CD4-positive, alpha-beta T cell (primary cell): ENCODE measurements at regions not wholly inside any gene's neighbourhood (a gene's known extent, or its start where the extent isn't known, plus 50 kb on each side); places are given as distances from the start of the nearest gene placed in this dataset.

ENCODE experiments used
- ATAC-seq: fragments of 200-7000 bp; cut with Tn5 transposase; one replicate; pipeline ENCODE4 v1.10.0; 2022; ENCODE audit warnings: mild to moderate bottlenecking; ENCODE audit not compliant: poor library complexity
- CTCF ChIA-PET: fragments of 350-600 bp; sonication (Branson Sonifier 250); formaldehyde crosslinking; loops from one replicate; lab custom pipeline; 2021; ENCODE audit warnings: antibody characterized with exemption, inconsistent platforms; lab: Charles Lee
- POLR2A ChIA-PET: fragments of 350-600 bp; sonication (Branson Sonifier 250); formaldehyde crosslinking; loops from one replicate; lab custom pipeline; 2021; ENCODE audit warnings: antibody characterized with exemption, inconsistent platforms; lab: Charles Lee
- DNase-seq, 14 experiments: peaks; one replicate each; pipeline ENCODE4 v3.0.0-alpha.2; 2013 to 2020; ENCODE audit warnings: mixed read lengths in 2 of 14
- H3K27ac ChIP-seq, 2 donors: one replicate each; pipeline versions ENCODE4 v1.5.1 to v1.7.0; 2013; ENCODE audit warnings: low read length in 2 of 2, low read depth in 1 of 2, mild to moderate bottlenecking in 1 of 2
- H3K27me3 ChIP-seq, 2 experiments: 1 replicate in 1 of 2; 2 replicates in 1 of 2; pipeline versions ENCODE4 v1.6.1 to v1.7.0; 2013; ENCODE audit warnings: low read length in 2 of 2, control low read depth in 1 of 2, mild to moderate bottlenecking in 1 of 2, moderate library complexity in 1 of 2; ENCODE audit not compliant: insufficient read depth in 2 of 2, control insufficient read depth in 1 of 2
- H3K36me3 ChIP-seq: one replicate; pipeline ENCODE4 v1.6.1; 2013; ENCODE audit warnings: low read length, control low read depth; ENCODE audit not compliant: insufficient read depth
- H3K4me1 ChIP-seq: one replicate; pipeline ENCODE4 v1.6.1; 2013; ENCODE audit warnings: low read length, control low read depth; ENCODE audit not compliant: insufficient read depth
- H3K4me3 ChIP-seq: one replicate; pipeline ENCODE4 v1.5.1; 2013; ENCODE audit warnings: mild to moderate bottlenecking, low read length, moderate library complexity
- H3K9me3 ChIP-seq, 2 experiments: 1 replicate in 1 of 2; 2 replicates in 1 of 2; pipeline versions ENCODE4 v1.6.1 to v1.7.0; 2013; ENCODE audit warnings: low read length in 2 of 2, mild to moderate bottlenecking in 2 of 2, control low read depth in 1 of 2, moderate library complexity in 1 of 2; ENCODE audit not compliant: control insufficient read depth in 1 of 2, insufficient read depth in 1 of 2
- H3K27ac Mint-ChIP-seq: one replicate; pipeline ENCODE4 v1.8.0; 2020; ENCODE audit warnings: mixed read lengths
- H3K27me3 Mint-ChIP-seq: one replicate; pipeline ENCODE4 v1.8.0; 2021; ENCODE audit warnings: mixed read lengths
- H3K36me3 Mint-ChIP-seq: one replicate; pipeline ENCODE4 v1.8.0; 2021; ENCODE audit warnings: low read depth, mixed read lengths
- H3K4me1 Mint-ChIP-seq: one replicate; pipeline ENCODE4 v1.8.0; 2021; ENCODE audit warnings: low read depth, mixed read lengths
- H3K4me3 Mint-ChIP-seq: one replicate; pipeline ENCODE4 v1.8.0; 2020; ENCODE audit warnings: mild to moderate bottlenecking, mixed read lengths
- H3K9me3 Mint-ChIP-seq: one replicate; pipeline ENCODE4 v1.8.0; 2020; ENCODE audit warnings: mixed read lengths
- intact Hi-C, 2 experiments: fragments of 100-400 bp; cut with DNase I in 1 of 2; cut with micrococcal nuclease in 1 of 2; formaldehyde crosslinking; loops; one replicate each; pipeline versions ENCODE4 v1.15.1 to v1.9.0; 2023 to 2025; cut with DNase I, micrococcal nuclease
- TF ChIP-seq, protein P1 (sequence below): fragments of 200-600 bp; IDR thresholded peaks from one replicate; pipeline ENCODE4 v1.8.0; 2022; ENCODE audit warnings: antibody characterized with exemption, mild to moderate bottlenecking

DNA sequence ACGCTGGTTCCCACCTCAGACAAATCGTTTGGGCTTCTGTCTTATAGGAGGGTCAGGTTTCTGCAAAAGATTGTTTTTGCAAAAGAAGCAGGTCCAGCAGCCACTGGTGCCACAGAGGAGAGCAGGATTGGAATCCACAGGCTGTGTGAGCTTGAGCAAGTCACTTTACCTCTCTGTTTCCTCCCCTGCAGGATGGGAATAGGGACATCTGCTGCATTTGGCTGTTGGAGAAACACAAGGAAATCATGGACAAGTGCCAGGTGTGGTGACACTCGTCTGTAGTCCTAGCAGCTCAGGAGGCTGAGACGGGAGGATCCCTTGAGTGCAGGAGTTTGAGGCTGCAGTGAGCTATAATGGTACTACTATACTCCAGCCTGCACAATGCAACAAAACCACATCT, 422.6 kb downstream of the MN1 start:
- H3K36me3 ChIP-seq, result no peaks in the 10 kb centered on the region
- H3K9me3 ChIP-seq, result peaks cover 0 to 4% of the 10 kb centered on the region in 2 experiments
- DNase-seq (no peak), ATAC-seq (no peak)
- POLR2A ChIA-PET, result no interaction called here
- CTCF ChIA-PET, result no interaction called here
- Mint-ChIP-seq H3K4me3 (no peak overlapping the region), H3K9me3 (no peaks in the 10 kb centered on the region), H3K27me3 (peaks cover 17% of the 10 kb centered on the region), H3K27ac (no peak overlapping the region), H3K4me1 (no peaks in the 10 kb centered on the region), H3K36me3 (no peaks in the 10 kb centered on the region)
- TF ChIP-seq, protein P1, sequence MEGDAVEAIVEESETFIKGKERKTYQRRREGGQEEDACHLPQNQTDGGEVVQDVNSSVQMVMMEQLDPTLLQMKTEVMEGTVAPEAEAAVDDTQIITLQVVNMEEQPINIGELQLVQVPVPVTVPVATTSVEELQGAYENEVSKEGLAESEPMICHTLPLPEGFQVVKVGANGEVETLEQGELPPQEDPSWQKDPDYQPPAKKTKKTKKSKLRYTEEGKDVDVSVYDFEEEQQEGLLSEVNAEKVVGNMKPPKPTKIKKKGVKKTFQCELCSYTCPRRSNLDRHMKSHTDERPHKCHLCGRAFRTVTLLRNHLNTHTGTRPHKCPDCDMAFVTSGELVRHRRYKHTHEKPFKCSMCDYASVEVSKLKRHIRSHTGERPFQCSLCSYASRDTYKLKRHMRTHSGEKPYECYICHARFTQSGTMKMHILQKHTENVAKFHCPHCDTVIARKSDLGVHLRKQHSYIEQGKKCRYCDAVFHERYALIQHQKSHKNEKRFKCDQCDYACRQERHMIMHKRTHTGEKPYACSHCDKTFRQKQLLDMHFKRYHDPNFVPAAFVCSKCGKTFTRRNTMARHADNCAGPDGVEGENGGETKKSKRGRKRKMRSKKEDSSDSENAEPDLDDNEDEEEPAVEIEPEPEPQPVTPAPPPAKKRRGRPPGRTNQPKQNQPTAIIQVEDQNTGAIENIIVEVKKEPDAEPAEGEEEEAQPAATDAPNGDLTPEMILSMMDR, result no peak
- intact Hi-C loops, result no loop called here
- H3K27me3 ChIP-seq, result no peaks in the 10 kb centered on the region
- H3K27ac ChIP-seq, result no peak overlapping the region
- H3K4me3 ChIP-seq, result no peak overlapping the region
- H3K4me1 ChIP-seq, result no peaks in the 10 kb centered on the region

DNA sequence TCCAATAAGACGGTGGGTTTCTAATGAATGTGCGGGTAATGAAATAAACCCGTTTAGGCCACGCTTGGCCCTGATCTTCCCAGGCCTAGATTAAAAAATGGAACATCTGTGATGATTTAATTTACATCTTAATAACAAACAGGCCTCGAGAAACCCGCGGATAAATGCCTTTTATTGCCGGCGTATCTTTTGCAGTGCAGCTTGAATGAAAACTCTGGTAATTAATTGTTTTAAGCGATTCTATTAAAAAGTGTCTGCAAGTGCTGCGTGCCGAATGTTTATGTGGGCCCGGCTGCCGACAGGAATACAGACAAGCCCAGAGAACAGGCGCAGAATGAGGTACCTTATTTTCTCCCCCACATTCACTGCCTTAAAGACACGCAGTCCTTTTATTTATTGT, 420.7 kb downstream of the MN1 start:
- ATAC-seq, result no peak
- intact Hi-C loops, result no loop called here
- no peak overlapping the region for H3K27ac Mint-ChIP-seq
- ChIA-PET POLR2A (no interaction called here), CTCF (no interaction called here)
- Histone ChIP-seq H3K4me3 (no peak overlapping the region), H3K27me3 (no peaks in the 10 kb centered on the region), H3K9me3 (peaks cover 0 to 4% of the 10 kb centered on the region in 2 experiments), H3K4me1 (no peaks in the 10 kb centered on the region), H3K36me3 (no peaks in the 10 kb centered on the region), H3K27ac (no peak overlapping the region)
- TF ChIP-seq, protein P1, result no peak
- H3K9me3 Mint-ChIP-seq, result no peaks in the 10 kb centered on the region
- no peak overlapping the region for H3K4me3 Mint-ChIP-seq
- H3K4me1 Mint-ChIP-seq, result no peaks in the 10 kb centered on the region
- no peaks in the 10 kb centered on the region for H3K36me3 Mint-ChIP-seq
- no peak for DNase-seq
- H3K27me3 Mint-ChIP-seq, result peaks cover 12% of the 10 kb centered on the region

DNA sequence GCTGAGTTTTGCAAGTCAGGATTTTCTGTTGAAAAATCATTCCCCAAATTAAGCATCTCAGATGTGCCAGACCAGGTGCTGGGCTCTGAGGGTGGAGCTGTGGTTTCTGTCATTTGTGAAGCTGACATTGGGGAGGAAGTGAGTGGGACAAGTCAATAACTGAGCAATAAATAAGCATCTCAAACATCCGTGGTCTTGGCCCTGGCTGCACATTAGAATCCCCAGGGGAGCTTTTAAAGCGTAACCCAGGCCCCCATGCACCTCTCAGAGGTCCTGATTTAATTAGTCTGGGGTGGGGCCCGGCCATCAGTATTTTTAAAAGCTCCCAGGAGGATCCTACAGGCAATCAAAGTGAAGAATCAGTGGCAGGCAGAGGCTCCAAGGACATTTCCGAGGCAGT, 420.0 kb downstream of the MN1 start:
- peaks cover 0 to 4% of the 10 kb centered on the region in 2 experiments for H3K9me3 ChIP-seq
- H3K27me3 Mint-ChIP-seq, result peaks cover 12% of the 10 kb centered on the region
- no peaks in the 10 kb centered on the region for H3K36me3 Mint-ChIP-seq
- H3K36me3 ChIP-seq, result no peaks in the 10 kb centered on the region
- intact Hi-C loops, result no loop called here
- ChIA-PET POLR2A (no interaction called here), CTCF (no interaction called here)
- no peak overlapping the region for H3K4me3 Mint-ChIP-seq
- no peak overlapping the region for H3K27ac ChIP-seq
- TF ChIP-seq, protein P1, result no peak
- H3K27ac Mint-ChIP-seq, result no peak overlapping the region
- H3K4me1 ChIP-seq, result no peaks in the 10 kb centered on the region
- no peaks in the 10 kb centered on the region for H3K9me3 Mint-ChIP-seq
- ATAC-seq (no peak), DNase-seq (no peak)
- H3K4me1 Mint-ChIP-seq, result no peaks in the 10 kb centered on the region
- H3K27me3 ChIP-seq, result no peaks in the 10 kb centered on the region
- H3K4me3 ChIP-seq, result no peak overlapping the region
